ENCODE measurements at regions not wholly inside any gene's neighbourhood (a gene's known extent, or its start where the extent isn't known, plus 50 kb on each side); places are given as distances from the start of the nearest gene placed in this dataset.

DNA sequence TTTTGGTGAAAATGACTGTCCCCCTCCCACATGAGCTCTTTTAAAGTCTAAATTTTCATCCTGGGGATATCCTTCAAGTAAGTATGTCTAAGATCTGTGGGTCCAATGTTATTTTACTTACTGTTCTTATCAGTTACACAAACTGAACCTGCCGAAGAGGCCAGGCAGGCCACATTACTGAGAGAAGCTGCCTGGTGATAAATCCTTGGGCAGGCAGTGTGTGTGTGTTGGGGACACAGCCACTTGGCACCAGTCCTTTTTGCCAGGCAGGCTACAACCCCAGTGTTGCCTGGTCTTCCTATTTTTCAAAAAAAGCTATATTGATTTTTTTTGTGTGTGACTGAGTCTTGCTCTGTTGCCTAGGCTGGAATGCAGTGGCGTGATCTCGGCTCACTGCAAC is 50.6 kb upstream of the RASA2 start:
- no peaks in the 10 kb centered on the region for H3K36me3 ChIP-seq (ENCODE audit: control insufficient read depth, insufficient read depth, low read length)
- peak overlapping the region; percentile 5 for H3K27ac ChIP-seq
- no peak overlapping the region for H3K4me2 ChIP-seq (ENCODE audit: low read length)
- peaks cover 38% of the 10 kb centered on the region for H3K4me1 ChIP-seq
- no peak overlapping the region for H3K9ac ChIP-seq
- H3K4me3 ChIP-seq (ENCODE audit: low read depth, low read length): no peak overlapping the region
- H3K27me3 ChIP-seq (ENCODE audit: control insufficient read depth, insufficient read depth, low read length): no peaks in the 10 kb centered on the region
- TF ChIP-seq, protein P1, sequence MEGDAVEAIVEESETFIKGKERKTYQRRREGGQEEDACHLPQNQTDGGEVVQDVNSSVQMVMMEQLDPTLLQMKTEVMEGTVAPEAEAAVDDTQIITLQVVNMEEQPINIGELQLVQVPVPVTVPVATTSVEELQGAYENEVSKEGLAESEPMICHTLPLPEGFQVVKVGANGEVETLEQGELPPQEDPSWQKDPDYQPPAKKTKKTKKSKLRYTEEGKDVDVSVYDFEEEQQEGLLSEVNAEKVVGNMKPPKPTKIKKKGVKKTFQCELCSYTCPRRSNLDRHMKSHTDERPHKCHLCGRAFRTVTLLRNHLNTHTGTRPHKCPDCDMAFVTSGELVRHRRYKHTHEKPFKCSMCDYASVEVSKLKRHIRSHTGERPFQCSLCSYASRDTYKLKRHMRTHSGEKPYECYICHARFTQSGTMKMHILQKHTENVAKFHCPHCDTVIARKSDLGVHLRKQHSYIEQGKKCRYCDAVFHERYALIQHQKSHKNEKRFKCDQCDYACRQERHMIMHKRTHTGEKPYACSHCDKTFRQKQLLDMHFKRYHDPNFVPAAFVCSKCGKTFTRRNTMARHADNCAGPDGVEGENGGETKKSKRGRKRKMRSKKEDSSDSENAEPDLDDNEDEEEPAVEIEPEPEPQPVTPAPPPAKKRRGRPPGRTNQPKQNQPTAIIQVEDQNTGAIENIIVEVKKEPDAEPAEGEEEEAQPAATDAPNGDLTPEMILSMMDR (IDR thresholded peaks at IDR 0.05): no peak
- H3K79me2 ChIP-seq: peaks cover 15% of the 10 kb centered on the region
- H3K9me3 ChIP-seq (ENCODE audit: control insufficient read depth, low read length): no peaks in the 10 kb centered on the region
- H2AFZ ChIP-seq: no peak overlapping the region

All from parathyroid adenoma (tissue), 2 donors.